SU-DHL-6 (cell line): ENCODE measurements at regions not wholly inside any gene's neighbourhood (a gene's known extent, or its start where the extent isn't known, plus 50 kb on each side); places are given as distances from the start of the nearest gene placed in this dataset.

Experiments used
- EZH2phosphoT487 ChIP-seq: fragments of 200-600 bp; sonication (generic), shearing (Covaris generic); conservative IDR thresholded peaks from 2 replicates; pipeline ENCODE4 v1.6.1; 2018; ENCODE audit warnings: mild to moderate bottlenecking, antibody characterized with exemption, low read length, moderate library complexity, mixed read lengths
- TF ChIP-seq, protein P1 (sequence below): fragments of 200-600 bp; sonication (generic); IDR thresholded peaks from one replicate; pipeline ENCODE4 v1.5.1; 2017; ENCODE audit warnings: antibody characterized with exemption, mild to moderate bottlenecking, low read length, moderate library complexity; ENCODE audit not compliant: insufficient read depth, poor library complexity, severe bottlenecking

DNA sequence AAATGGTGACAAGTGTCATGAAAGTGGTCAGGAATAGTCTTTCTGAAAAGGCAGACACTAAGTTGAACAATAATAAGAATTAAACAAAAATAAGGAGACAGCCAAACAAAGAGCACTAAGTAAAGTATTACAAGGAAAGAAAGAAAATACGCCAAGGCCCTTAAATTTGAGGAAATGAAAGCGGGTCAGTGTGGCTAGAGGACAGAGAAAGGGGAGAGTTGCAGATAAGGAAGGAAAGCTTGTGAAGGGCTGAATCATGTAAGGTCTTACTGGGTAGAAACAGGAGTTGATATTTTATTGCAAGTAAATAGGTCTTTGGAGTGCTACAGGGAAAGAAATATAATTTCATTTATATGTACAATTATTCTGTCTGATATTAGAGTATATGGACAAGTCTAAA is 732.1 kb downstream of the EPHA7 start:
- TF ChIP-seq, protein P1, sequence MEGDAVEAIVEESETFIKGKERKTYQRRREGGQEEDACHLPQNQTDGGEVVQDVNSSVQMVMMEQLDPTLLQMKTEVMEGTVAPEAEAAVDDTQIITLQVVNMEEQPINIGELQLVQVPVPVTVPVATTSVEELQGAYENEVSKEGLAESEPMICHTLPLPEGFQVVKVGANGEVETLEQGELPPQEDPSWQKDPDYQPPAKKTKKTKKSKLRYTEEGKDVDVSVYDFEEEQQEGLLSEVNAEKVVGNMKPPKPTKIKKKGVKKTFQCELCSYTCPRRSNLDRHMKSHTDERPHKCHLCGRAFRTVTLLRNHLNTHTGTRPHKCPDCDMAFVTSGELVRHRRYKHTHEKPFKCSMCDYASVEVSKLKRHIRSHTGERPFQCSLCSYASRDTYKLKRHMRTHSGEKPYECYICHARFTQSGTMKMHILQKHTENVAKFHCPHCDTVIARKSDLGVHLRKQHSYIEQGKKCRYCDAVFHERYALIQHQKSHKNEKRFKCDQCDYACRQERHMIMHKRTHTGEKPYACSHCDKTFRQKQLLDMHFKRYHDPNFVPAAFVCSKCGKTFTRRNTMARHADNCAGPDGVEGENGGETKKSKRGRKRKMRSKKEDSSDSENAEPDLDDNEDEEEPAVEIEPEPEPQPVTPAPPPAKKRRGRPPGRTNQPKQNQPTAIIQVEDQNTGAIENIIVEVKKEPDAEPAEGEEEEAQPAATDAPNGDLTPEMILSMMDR: no peak
- TF ChIP-seq EZH2phosphoT487: no peak
